GM23248 (cell line): ENCODE measurements at regions not wholly inside any gene's neighbourhood (a gene's known extent, or its start where the extent isn't known, plus 50 kb on each side); places are given as distances from the start of the nearest gene placed in this dataset.

Experiments
- DNase-seq: peaks from one replicate; pipeline ENCODE4 v3.0.0-alpha.2; 2015
- H2AFZ ChIP-seq: fragments of 200-600 bp; sonication (generic); 2 replicates; pipeline ENCODE4 v1.6.1; 2016; ENCODE audit warnings: antibody characterized with exemption
- H3F3A ChIP-seq: fragments of 200-600 bp; sonication (generic); 2 replicates; pipeline ENCODE4 v1.6.1; 2016; ENCODE audit warnings: mild to moderate bottlenecking, antibody characterized with exemption, mixed run types; ENCODE audit not compliant: insufficient read depth
- H3K27ac ChIP-seq: fragments of 200-600 bp; sonication (generic); 2 replicates; pipeline ENCODE4 v1.5.1; 2016; ENCODE audit warnings: mild to moderate bottlenecking
- H3K27me3 ChIP-seq: fragments of 200-600 bp; sonication (generic); replicated peaks from 2 replicates; pipeline ENCODE4 v1.6.1; 2016; ENCODE audit warnings: mild to moderate bottlenecking; ENCODE audit not compliant: insufficient read depth
- H3K36me3 ChIP-seq: fragments of 200-600 bp; sonication (generic); 2 replicates; pipeline ENCODE4 v1.6.1; 2016; ENCODE audit warnings: low read depth, mild to moderate bottlenecking
- H3K4me1 ChIP-seq: fragments of 200-600 bp; sonication (generic); 2 replicates; pipeline ENCODE4 v1.6.1; 2016; ENCODE audit warnings: mild to moderate bottlenecking; ENCODE audit not compliant: insufficient read depth
- H3K4me2 ChIP-seq: fragments of 200-600 bp; sonication (generic); one replicate; pipeline ENCODE4 v1.6.1; 2016; ENCODE audit warnings: mild to moderate bottlenecking; ENCODE audit not compliant: unreplicated experiment
- H3K4me3 ChIP-seq: fragments of 200-600 bp; sonication (generic); 2 replicates; pipeline ENCODE4 v1.5.1; 2016; ENCODE audit warnings: mild to moderate bottlenecking
- H3K79me2 ChIP-seq: fragments of 200-600 bp; sonication (generic); 2 replicates; pipeline ENCODE4 v1.6.1; 2016; ENCODE audit warnings: mild to moderate bottlenecking; ENCODE audit not compliant: insufficient read depth
- H3K9ac ChIP-seq: fragments of 200-600 bp; sonication (generic); 2 replicates; pipeline ENCODE4 v1.6.1; 2016; ENCODE audit warnings: mild to moderate bottlenecking
- H3K9me2 ChIP-seq: fragments of 200-600 bp; sonication (generic); 2 replicates; pipeline ENCODE4 v1.6.1; 2016; ENCODE audit warnings: mixed run types, mild to moderate bottlenecking, moderate library complexity; ENCODE audit not compliant: insufficient read depth
- H3K9me3 ChIP-seq: fragments of 200-600 bp; sonication (generic); one replicate; pipeline ENCODE4 v1.6.1; 2017; ENCODE audit warnings: low read depth
- H4K20me1 ChIP-seq: fragments of 200-600 bp; sonication (generic); 2 replicates; pipeline ENCODE4 v1.6.0; 2016; ENCODE audit not compliant: insufficient read depth
- EZH2 ChIP-seq: fragments of 200-600 bp; sonication (generic); IDR thresholded peaks from 2 replicates; pipeline ENCODE4 v1.6.1; 2018; ENCODE audit warnings: antibody characterized with exemption, mild to moderate bottlenecking; ENCODE audit not compliant: insufficient read depth, poor library complexity, severe bottlenecking
- EZH2phosphoT487 ChIP-seq: fragments of 200-600 bp; sonication (generic); IDR thresholded peaks from 2 replicates; pipeline ENCODE4 v1.6.1; 2018; ENCODE audit warnings: antibody characterized with exemption, moderate library complexity, mild to moderate bottlenecking, low read depth; ENCODE audit not compliant: insufficient read depth
- WGBS, 2 experiments: methylation state at CpG; one replicate each; pipeline ENCODE4 v1.1.6; 2015 to 2017; ENCODE audit warnings: low lambda C conversion rate in 2 of 2, low coverage in 1 of 2; ENCODE audit errors: missing lambda C conversion rate in 2 of 2; 5-methylcytosine and 5-hydroxymethylcytosine counted together
- in situ Hi-C: fragments of 300-500 bp; cut with MboI; formaldehyde crosslinking; loops from 2 replicates; pipeline ENCODE4 v1.15.0; 2020

DNA sequence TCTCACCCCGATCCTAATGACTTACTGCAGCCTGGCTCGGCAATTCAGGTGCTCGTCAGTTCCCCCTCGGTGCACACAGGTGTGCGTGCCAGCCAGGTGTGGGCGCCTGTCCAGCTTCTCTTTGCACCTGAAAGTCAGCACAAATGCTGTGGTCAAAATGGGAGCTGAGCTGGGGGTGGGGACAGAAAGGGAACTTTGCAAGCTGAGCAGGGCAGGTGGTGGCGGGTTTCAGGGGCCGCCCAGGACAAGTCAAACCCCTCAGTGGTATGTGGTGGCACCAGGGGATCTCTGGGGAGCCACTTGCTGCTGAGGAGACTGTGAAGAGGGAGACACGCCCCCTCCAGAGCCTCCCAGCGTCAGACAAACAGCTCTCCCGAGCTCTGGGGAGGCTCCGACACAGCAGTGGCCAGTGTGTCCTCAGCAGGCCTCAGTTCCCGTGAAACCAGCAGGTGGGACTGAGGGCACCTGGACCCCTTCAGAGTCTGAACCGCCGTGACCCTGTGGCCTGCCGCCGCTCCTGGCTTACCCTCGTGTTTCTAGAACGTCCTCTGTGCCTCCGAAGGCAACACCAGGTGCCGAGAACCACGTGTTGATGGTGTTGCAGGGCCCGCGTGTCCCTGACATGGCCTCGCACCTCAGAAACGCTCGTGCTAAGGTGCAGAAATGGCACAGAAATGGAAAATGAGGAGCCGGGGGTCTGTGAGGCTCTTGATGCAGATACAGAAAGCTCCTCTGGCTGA is 233.5 kb upstream of the TNRC6C start:
- Histone ChIP-seq H3F3A (no peaks in the 10 kb centered on the region), H3K4me3 (no peak overlapping the region), H3K79me2 (no peaks in the 10 kb centered on the region), H3K36me3 (no peaks in the 10 kb centered on the region), H3K9me2 (no peaks in the 10 kb centered on the region), H3K27me3 (peaks cover 28% of the 10 kb centered on the region), H3K4me1 (no peaks in the 10 kb centered on the region), H3K9me3 (no peaks in the 10 kb centered on the region), H2AFZ (no peak overlapping the region), H3K4me2 (no peak overlapping the region), H3K27ac (no peak overlapping the region), H4K20me1 (no peaks in the 10 kb centered on the region), H3K9ac (no peak overlapping the region)
- TF ChIP-seq EZH2, result no peak
- TF ChIP-seq EZH2phosphoT487, result no peak
- in situ Hi-C loops, result no loop called here
- no peak for DNase-seq
- 66 to 73% methylated on average over 26 of the region's 28 CpGs for WGBS, 2 experiments

DNA sequence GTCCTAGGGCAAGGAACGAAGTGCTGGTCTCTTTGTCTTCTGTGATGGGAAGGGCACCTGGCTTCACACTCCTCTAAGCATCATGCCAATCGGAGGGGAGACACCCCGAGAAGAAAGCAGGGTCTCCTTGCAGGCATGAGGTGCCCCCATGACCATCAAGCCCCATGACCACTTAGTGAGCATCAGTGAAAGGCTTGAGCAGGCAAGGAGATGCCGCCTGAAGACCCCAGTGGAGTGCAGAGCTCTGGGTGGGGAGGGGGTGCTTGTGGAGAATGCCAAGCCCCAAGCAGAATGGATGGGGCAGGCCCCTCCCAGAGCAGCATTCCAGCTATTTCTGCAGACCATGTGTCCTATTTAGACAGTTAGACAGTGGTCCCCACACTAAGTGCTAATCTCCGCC is 232.7 kb upstream of the TNRC6C start:
- H3K36me3 ChIP-seq, result no peaks in the 10 kb centered on the region
- H3K27ac ChIP-seq, result no peak overlapping the region
- no peaks in the 10 kb centered on the region for H3K79me2 ChIP-seq
- no peak overlapping the region for H2AFZ ChIP-seq
- H3F3A ChIP-seq, result no peaks in the 10 kb centered on the region
- TF ChIP-seq EZH2phosphoT487 (no peak), EZH2 (no peak)
- no peak overlapping the region for H3K9ac ChIP-seq
- no peak for DNase-seq
- H3K4me1 ChIP-seq, result no peaks in the 10 kb centered on the region
- H3K27me3 ChIP-seq, result peaks cover 20% of the 10 kb centered on the region
- no peaks in the 10 kb centered on the region for H4K20me1 ChIP-seq
- WGBS, 2 experiments, result 69 to 73% methylated on average over 5 of the region's 5 CpGs
- H3K4me3 ChIP-seq, result no peak overlapping the region
- H3K9me3 ChIP-seq, result no peaks in the 10 kb centered on the region
- in situ Hi-C loops, result no loop called here
- no peak overlapping the region for H3K4me2 ChIP-seq
- no peaks in the 10 kb centered on the region for H3K9me2 ChIP-seq

DNA sequence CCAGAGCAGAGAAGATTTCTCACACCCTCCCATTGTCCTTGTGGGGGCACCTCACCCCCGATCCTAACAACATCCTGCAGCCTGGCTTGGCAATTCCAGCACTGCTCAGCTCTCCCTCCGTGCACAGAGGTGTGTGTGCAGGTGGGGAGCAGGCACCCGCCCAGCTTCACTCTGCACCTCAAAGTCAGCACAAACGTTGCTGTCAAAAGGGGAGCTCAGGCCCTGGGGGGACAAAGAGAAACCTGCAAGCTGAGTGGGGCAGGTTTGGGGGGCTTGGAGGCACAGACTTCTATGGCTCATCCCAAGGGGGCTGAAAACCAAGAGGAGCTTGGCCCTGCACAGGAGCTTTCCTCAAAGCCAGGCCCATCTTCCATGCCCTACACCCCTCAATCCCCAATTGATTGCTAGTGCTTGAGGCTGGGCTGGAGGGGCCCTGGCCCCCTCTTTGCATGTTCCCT is 231.9 kb upstream of the TNRC6C start:
- Histone ChIP-seq H3K4me2 (no peak overlapping the region), H3K9me3 (no peaks in the 10 kb centered on the region), H3K27me3 (peaks cover 14% of the 10 kb centered on the region), H3K27ac (no peak overlapping the region), H3K9me2 (no peaks in the 10 kb centered on the region), H4K20me1 (no peaks in the 10 kb centered on the region), H3K4me3 (no peak overlapping the region), H3K4me1 (no peaks in the 10 kb centered on the region), H3K9ac (no peak overlapping the region), H2AFZ (no peak overlapping the region), H3F3A (no peaks in the 10 kb centered on the region), H3K79me2 (no peaks in the 10 kb centered on the region), H3K36me3 (no peaks in the 10 kb centered on the region)
- no peak for DNase-seq
- 61 to 71% methylated on average over 4 of the region's 4 CpGs for WGBS, 2 experiments
- TF ChIP-seq EZH2 (no peak), EZH2phosphoT487 (no peak)
- in situ Hi-C loops, result no loop called here

DNA sequence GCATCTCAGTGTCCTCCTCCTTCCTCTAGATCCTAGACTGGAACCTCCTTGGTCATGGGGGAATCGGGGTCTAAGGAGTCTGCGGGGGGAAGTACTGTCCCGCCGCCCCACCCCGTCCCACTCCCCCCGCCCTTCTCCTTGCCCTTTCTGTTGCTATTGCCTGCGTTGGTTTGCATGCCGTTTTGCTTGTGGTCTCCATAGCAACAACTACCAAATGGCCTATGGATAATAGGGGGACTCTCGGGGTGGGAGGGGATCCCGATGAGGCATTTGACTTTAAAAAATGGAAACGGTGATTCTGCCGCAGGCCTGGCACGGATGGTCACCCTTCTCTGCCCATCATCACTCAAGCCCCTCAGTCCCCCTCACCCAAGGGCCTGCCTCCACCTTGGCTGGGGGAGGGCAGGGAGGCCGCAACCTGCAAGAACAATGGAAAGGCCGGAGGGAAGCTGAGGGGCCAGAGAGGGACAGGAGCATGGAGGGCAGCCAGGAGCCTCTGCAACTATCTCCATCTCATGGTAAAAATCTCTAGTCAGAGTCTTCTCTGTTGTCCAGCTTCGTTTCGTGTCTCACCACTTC is 231.4 kb upstream of the TNRC6C start:
- TF ChIP-seq EZH2phosphoT487, result no peak
- TF ChIP-seq EZH2, result no peak
- 59 to 68% methylated on average over 10 to 16 of the region's 17 CpGs for WGBS, 2 experiments
- Histone ChIP-seq H3K9me3 (no peaks in the 10 kb centered on the region), H3K27me3 (peaks cover 11% of the 10 kb centered on the region), H3K4me1 (no peaks in the 10 kb centered on the region), H3K4me2 (no peak overlapping the region), H3K36me3 (no peaks in the 10 kb centered on the region), H3K27ac (no peak overlapping the region), H3K9me2 (no peaks in the 10 kb centered on the region), H2AFZ (peak overlapping the region; percentile 45), H3K4me3 (no peak overlapping the region), H4K20me1 (no peaks in the 10 kb centered on the region), H3K9ac (no peak overlapping the region), H3K79me2 (no peaks in the 10 kb centered on the region), H3F3A (no peaks in the 10 kb centered on the region)
- no peak for DNase-seq
- in situ Hi-C loops, result no loop called here

DNA sequence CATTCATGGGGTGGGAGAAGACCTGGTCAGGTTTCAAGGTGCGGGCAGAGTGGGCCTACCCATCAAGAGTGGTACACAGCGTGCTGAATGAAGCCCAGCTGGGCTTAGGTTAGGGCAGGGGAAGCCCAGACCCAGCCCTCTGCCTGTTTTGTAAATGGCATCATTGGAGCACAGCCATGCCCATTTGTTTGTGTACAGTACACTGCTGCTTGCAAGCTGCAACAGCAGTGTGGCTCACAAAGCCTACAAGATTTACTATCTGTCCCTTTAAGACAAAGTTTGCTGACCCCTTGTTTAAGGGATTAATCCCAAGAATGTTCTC is 230.1 kb upstream of the TNRC6C start:
- Histone ChIP-seq H4K20me1 (no peaks in the 10 kb centered on the region), H3K9me3 (no peaks in the 10 kb centered on the region), H3K27ac (no peak overlapping the region), H2AFZ (no peak overlapping the region), H3K4me3 (no peak overlapping the region), H3K79me2 (no peaks in the 10 kb centered on the region), H3K9me2 (no peaks in the 10 kb centered on the region), H3K27me3 (peaks cover 16% of the 10 kb centered on the region), H3F3A (no peaks in the 10 kb centered on the region), H3K9ac (no peak overlapping the region), H3K4me1 (no peaks in the 10 kb centered on the region), H3K36me3 (no peaks in the 10 kb centered on the region), H3K4me2 (no peak overlapping the region)
- in situ Hi-C loops, result no loop called here
- TF ChIP-seq EZH2, result no peak
- no peak for TF ChIP-seq EZH2phosphoT487
- DNase-seq, result no peak
- 93 to 94% methylated on average over 2 of the region's 2 CpGs for WGBS, 2 experiments
